Subcutaneous abdominal adipose tissue (tissue), 5 donors: ENCODE measurements at regions not wholly inside any gene's neighbourhood (a gene's known extent, or its start where the extent isn't known, plus 50 kb on each side); places are given as distances from the start of the nearest gene placed in this dataset.

Experiments used
- H3K27ac ChIP-seq: one replicate; pipeline ENCODE4 v1.7.0; 2013; ENCODE audit warnings: low read depth, mild to moderate bottlenecking, inconsistent platforms, low read length, moderate library complexity
- H3K27me3 ChIP-seq, 5 donors: one replicate each; pipeline ENCODE4 v1.7.0; 2013; ENCODE audit warnings: low read length in 5 of 5, inconsistent platforms in 1 of 5; ENCODE audit not compliant: control insufficient read depth in 5 of 5, insufficient read depth in 4 of 5
- H3K36me3 ChIP-seq, 5 donors: one replicate each; pipeline ENCODE4 v1.7.0; 2013; ENCODE audit warnings: low read length in 5 of 5; ENCODE audit not compliant: control insufficient read depth in 5 of 5, insufficient read depth in 5 of 5
- H3K4me1 ChIP-seq, 5 donors: one replicate each; pipeline ENCODE4 v1.7.0; 2013; ENCODE audit warnings: low read length in 5 of 5, mild to moderate bottlenecking in 3 of 5, moderate library complexity in 1 of 5; ENCODE audit not compliant: control insufficient read depth in 5 of 5, insufficient read depth in 5 of 5
- H3K4me3 ChIP-seq, 5 donors: one replicate each; pipeline ENCODE4 v1.7.0; 2013; ENCODE audit warnings: low read length in 5 of 5, low read depth in 1 of 5
- H3K9ac ChIP-seq, 5 donors: one replicate each; pipeline ENCODE4 v1.7.0; 2013; ENCODE audit warnings: low read length in 5 of 5, mild to moderate bottlenecking in 4 of 5, moderate library complexity in 3 of 5
- H3K9me3 ChIP-seq, 5 donors: one replicate each; pipeline ENCODE4 v1.7.0; 2013; ENCODE audit warnings: low read length in 5 of 5; ENCODE audit not compliant: control insufficient read depth in 5 of 5
- donor health status: healthy.
- donor health status: healthy.
- donor health status: healthy.
- donor health status: healthy.
- donor health status: healthy.

GRCh38 chr11:95406271-95406670 is 175.3 kb upstream of the SESN3 start:
- H3K9me3 ChIP-seq, result no peaks in the 10 kb centered on the region
- no peaks in the 10 kb centered on the region for H3K27me3 ChIP-seq

GRCh38 chr11:95404370-95404769 is 173.4 kb upstream of the SESN3 start:
- H3K27me3 ChIP-seq, result no peaks in the 10 kb centered on the region

More at GRCh38 chr11:95406271-95406670, 175.3 kb upstream of the SESN3 start:
- no peaks in the 10 kb centered on the region for H3K36me3 ChIP-seq
- H3K9ac ChIP-seq, result no peak overlapping the region
- no peak overlapping the region for H3K4me3 ChIP-seq
- H3K4me1 ChIP-seq, result peaks cover 0 to 5% (median 0%) of the 10 kb centered on the region in 5 donors
- no peak overlapping the region for H3K27ac ChIP-seq

GRCh38 chr11:95398437-95399112 is 167.6 kb upstream of the SESN3 start:
- Histone ChIP-seq H3K9me3 (peaks cover 0 to 9% (median 3%) of the 10 kb centered on the region in 5 donors), H3K27me3 (no peaks in the 10 kb centered on the region), H3K4me1 (no peaks in the 10 kb centered on the region), H3K4me3 (no peak overlapping the region), H3K27ac (no peak overlapping the region), H3K9ac (no peak overlapping the region), H3K36me3 (no peaks in the 10 kb centered on the region)

More at GRCh38 chr11:95404370-95404769, 173.4 kb upstream of the SESN3 start:
- H3K27ac ChIP-seq, result no peak overlapping the region
- H3K36me3 ChIP-seq, result no peaks in the 10 kb centered on the region
- peaks cover 0 to 5% (median 0%) of the 10 kb centered on the region in 5 donors for H3K4me1 ChIP-seq
- H3K9ac ChIP-seq, result no peak overlapping the region
- no peaks in the 10 kb centered on the region for H3K9me3 ChIP-seq
- no peak overlapping the region for H3K4me3 ChIP-seq

- Histone ChIP-seq H3K9me3 (peaks cover 0 to 9% (median 3%) of the 10 kb centered on the region in 5 donors), H3K27ac (no peak overlapping the region), H3K4me3 (no peak overlapping the region), H3K9ac (no peak overlapping the region), H3K36me3 (no peaks in the 10 kb centered on the region), H3K4me1 (no peaks in the 10 kb centered on the region), H3K27me3 (no peaks in the 10 kb centered on the region)
Observed at GRCh38 chr11:95392644-95393043, 161.6 kb upstream of the SESN3 start.

- Histone ChIP-seq H3K4me3 (no peak overlapping the region), H3K27ac (no peak overlapping the region), H3K4me1 (no peaks in the 10 kb centered on the region), H3K27me3 (no peaks in the 10 kb centered on the region), H3K36me3 (no peaks in the 10 kb centered on the region), H3K9ac (no peak overlapping the region), H3K9me3 (no peaks in the 10 kb centered on the region)
Observed at GRCh38 chr11:95389427-95389826, 158.4 kb upstream of the SESN3 start.

GRCh38 chr11:95388086-95388485 is 157.1 kb upstream of the SESN3 start:
- H3K36me3 ChIP-seq, result no peaks in the 10 kb centered on the region
- H3K9me3 ChIP-seq, result no peaks in the 10 kb centered on the region
- no peak overlapping the region for H3K9ac ChIP-seq
- H3K4me3 ChIP-seq, result no peak overlapping the region
- H3K27me3 ChIP-seq, result no peaks in the 10 kb centered on the region
- no peaks in the 10 kb centered on the region for H3K4me1 ChIP-seq
- no peak overlapping the region for H3K27ac ChIP-seq

- Histone ChIP-seq H3K27me3 (no peaks in the 10 kb centered on the region), H3K4me1 (no peaks in the 10 kb centered on the region), H3K4me3 (no peak overlapping the region), H3K9me3 (no peaks in the 10 kb centered on the region), H3K9ac (no peak overlapping the region), H3K36me3 (no peaks in the 10 kb centered on the region), H3K27ac (no peak overlapping the region)
Observed at GRCh38 chr11:95387325-95387724, 156.3 kb upstream of the SESN3 start.

GRCh38 chr11:95385577-95385976 is 154.6 kb upstream of the SESN3 start:
- Histone ChIP-seq H3K36me3 (no peaks in the 10 kb centered on the region), H3K9me3 (no peaks in the 10 kb centered on the region), H3K27me3 (no peaks in the 10 kb centered on the region), H3K4me3 (no peak overlapping the region), H3K27ac (no peak overlapping the region), H3K9ac (no peak overlapping the region), H3K4me1 (no peaks in the 10 kb centered on the region)

- Histone ChIP-seq H3K27ac (no peak overlapping the region), H3K4me1 (peaks cover 0 to 5% (median 0%) of the 10 kb centered on the region in 5 donors), H3K27me3 (no peaks in the 10 kb centered on the region), H3K36me3 (no peaks in the 10 kb centered on the region), H3K9me3 (no peaks in the 10 kb centered on the region), H3K4me3 (no peak overlapping the region), H3K9ac (no peak overlapping the region)
Observed at GRCh38 chr11:95379479-95379878, 148.5 kb upstream of the SESN3 start.

GRCh38 chr11:95378789-95379188 is 147.8 kb upstream of the SESN3 start:
- H3K27ac ChIP-seq, result no peak overlapping the region
- H3K4me1 ChIP-seq, result peaks cover 0 to 5% (median 0%) of the 10 kb centered on the region in 5 donors
- H3K4me3 ChIP-seq, result no peak overlapping the region
- no peaks in the 10 kb centered on the region for H3K9me3 ChIP-seq
- H3K9ac ChIP-seq, result no peak overlapping the region
- no peaks in the 10 kb centered on the region for H3K36me3 ChIP-seq
- H3K27me3 ChIP-seq, result no peaks in the 10 kb centered on the region
